ENCODE measurements at regions not wholly inside any gene's neighbourhood (a gene's known extent, or its start where the extent isn't known, plus 50 kb on each side); places are given as distances from the start of the nearest gene placed in this dataset.

GRCh38 chr5:29387384-29387783, 1806.1 kb upstream of the CDH6 start:
- Histone ChIP-seq H3K27me3 (no peaks in the 10 kb centered on the region), H3K4me1 (no peaks in the 10 kb centered on the region), H3K27ac (no peak overlapping the region), H3K9me3 (peaks cover 11% of the 10 kb centered on the region), H3K36me3 (no peaks in the 10 kb centered on the region), H3K4me3 (no peak overlapping the region)
- no peak for TF ChIP-seq POLR2A (IDR thresholded peaks at IDR 0.05)
- no peak for TF ChIP-seq CTCF (IDR thresholded peaks at IDR 0.05)
- no peak for TF ChIP-seq POLR2AphosphoS5 (IDR thresholded peaks at IDR 0.05)
- TF ChIP-seq EP300 (IDR thresholded peaks at IDR 0.05), result no peak
- no peak for DNase-seq (ENCODE audit: low spot score in 2 of 2)
- 59% methylated on average over 1 of the region's 1 CpG for WGBS

- H3K4me3 ChIP-seq, result no peak overlapping the region
- no peaks in the 10 kb centered on the region for H3K9me3 ChIP-seq
- WGBS, result 90% methylated on average over 4 of the region's 4 CpGs
- no peaks in the 10 kb centered on the region for H3K4me1 ChIP-seq
- no peak overlapping the region for H3K27ac ChIP-seq
- TF ChIP-seq EP300 (IDR thresholded peaks at IDR 0.05), result no peak
- TF ChIP-seq CTCF (IDR thresholded peaks at IDR 0.05), result no peak
- no peak for TF ChIP-seq POLR2AphosphoS5 (IDR thresholded peaks at IDR 0.05)
- no peak for TF ChIP-seq POLR2A (IDR thresholded peaks at IDR 0.05)
- no peaks in the 10 kb centered on the region for H3K27me3 ChIP-seq
- no peaks in the 10 kb centered on the region for H3K36me3 ChIP-seq
- no peak for DNase-seq (ENCODE audit: low spot score in 2 of 2)
Observed at GRCh38 chr5:29382780-29383179, 1810.7 kb upstream of the CDH6 start.

- H3K36me3 ChIP-seq, result no peaks in the 10 kb centered on the region
- no peak overlapping the region for H3K27ac ChIP-seq
- no peak for DNase-seq (ENCODE audit: low spot score in 2 of 2)
- H3K27me3 ChIP-seq, result no peaks in the 10 kb centered on the region
- no peak overlapping the region for H3K4me3 ChIP-seq
- no peaks in the 10 kb centered on the region for H3K9me3 ChIP-seq
- H3K4me1 ChIP-seq, result no peaks in the 10 kb centered on the region
- 96% methylated on average over 1 of the region's 1 CpG for WGBS
- TF ChIP-seq POLR2A (IDR thresholded peaks at IDR 0.05), result no peak
- TF ChIP-seq EP300 (IDR thresholded peaks at IDR 0.05), result no peak
- no peak for TF ChIP-seq POLR2AphosphoS5 (IDR thresholded peaks at IDR 0.05)
- TF ChIP-seq CTCF (IDR thresholded peaks at IDR 0.05), result no peak
Observed at GRCh38 chr5:29380029-29380428, 1813.5 kb upstream of the CDH6 start.

GRCh38 chr5:29379619-29380018, 1813.9 kb upstream of the CDH6 start:
- Histone ChIP-seq H3K36me3 (no peaks in the 10 kb centered on the region), H3K27me3 (no peaks in the 10 kb centered on the region), H3K4me1 (no peaks in the 10 kb centered on the region), H3K4me3 (no peak overlapping the region), H3K9me3 (no peaks in the 10 kb centered on the region), H3K27ac (no peak overlapping the region)
- 87% methylated on average over 5 of the region's 5 CpGs for WGBS
- no peak for DNase-seq (ENCODE audit: low spot score in 2 of 2)
- TF ChIP-seq POLR2A (IDR thresholded peaks at IDR 0.05), result no peak
- no peak for TF ChIP-seq EP300 (IDR thresholded peaks at IDR 0.05)
- no peak for TF ChIP-seq POLR2AphosphoS5 (IDR thresholded peaks at IDR 0.05)

- Histone ChIP-seq H3K4me3 (no peak overlapping the region), H3K36me3 (no peaks in the 10 kb centered on the region), H3K27me3 (no peaks in the 10 kb centered on the region), H3K9me3 (no peaks in the 10 kb centered on the region), H3K27ac (no peak overlapping the region), H3K4me1 (no peaks in the 10 kb centered on the region)
- no peak for DNase-seq (ENCODE audit: low spot score in 2 of 2)
- no peak for TF ChIP-seq EP300 (IDR thresholded peaks at IDR 0.05)
- TF ChIP-seq POLR2A (IDR thresholded peaks at IDR 0.05), result no peak
- TF ChIP-seq CTCF (IDR thresholded peaks at IDR 0.05), result no peak
- TF ChIP-seq POLR2AphosphoS5 (IDR thresholded peaks at IDR 0.05), result no peak
- whole genome bisulfite sequencing, result 80% methylated on average over 5 of the region's 5 CpGs
Observed at GRCh38 chr5:29378104-29378503, 1815.4 kb upstream of the CDH6 start.

- H3K27me3 ChIP-seq, result no peaks in the 10 kb centered on the region
- WGBS, result 78% methylated on average over 5 of the region's 5 CpGs
- no peaks in the 10 kb centered on the region for H3K4me1 ChIP-seq
- TF ChIP-seq EP300 (IDR thresholded peaks at IDR 0.05), result no peak
- H3K36me3 ChIP-seq, result no peaks in the 10 kb centered on the region
- no peak for DNase-seq (ENCODE audit: low spot score in 2 of 2)
- H3K27ac ChIP-seq, result no peak overlapping the region
- no peaks in the 10 kb centered on the region for H3K9me3 ChIP-seq
- no peak overlapping the region for H3K4me3 ChIP-seq
Observed at GRCh38 chr5:29370248-29370647, 1823.2 kb upstream of the CDH6 start.
